Posterior cingulate gyrus (tissue), 11 donors: ENCODE measurements at regions not wholly inside any gene's neighbourhood (a gene's known extent, or its start where the extent isn't known, plus 50 kb on each side); places are given as distances from the start of the nearest gene placed in this dataset.

Source experiments
- DNase-seq, 10 donors: peaks; one replicate each; pipeline versions ENCODE4 v3.0.0 to v3.0.0-alpha.2; 2020 to 2021; ENCODE audit warnings: mixed read lengths in 3 of 10
- intact Hi-C: fragments of 100-400 bp; cut with DNase I; formaldehyde crosslinking; loops from one replicate; pipeline ENCODE4 v1.15.1; 2023

DNA sequence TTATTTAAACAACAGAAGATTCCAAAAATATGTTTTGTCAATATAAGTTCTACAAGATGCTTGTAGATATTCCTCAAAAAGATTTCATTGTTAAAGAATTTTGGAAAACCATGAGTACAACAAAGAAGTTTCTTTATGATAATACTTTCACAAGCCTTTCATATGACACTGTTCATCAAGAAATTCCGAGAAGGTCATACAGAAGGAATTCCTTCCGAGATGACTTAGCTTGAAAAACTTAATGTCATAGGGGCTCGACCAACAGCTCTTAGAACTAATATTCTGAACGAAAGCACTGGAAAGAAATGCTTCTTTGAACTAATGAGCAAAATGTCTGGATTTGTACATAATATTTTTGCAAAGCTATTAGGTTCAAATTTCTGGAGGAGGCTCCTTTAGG lies 403.4 kb downstream of the KLF5 start:
- DNase-seq, result no peak
- intact Hi-C loops, result no loop called here

DNA sequence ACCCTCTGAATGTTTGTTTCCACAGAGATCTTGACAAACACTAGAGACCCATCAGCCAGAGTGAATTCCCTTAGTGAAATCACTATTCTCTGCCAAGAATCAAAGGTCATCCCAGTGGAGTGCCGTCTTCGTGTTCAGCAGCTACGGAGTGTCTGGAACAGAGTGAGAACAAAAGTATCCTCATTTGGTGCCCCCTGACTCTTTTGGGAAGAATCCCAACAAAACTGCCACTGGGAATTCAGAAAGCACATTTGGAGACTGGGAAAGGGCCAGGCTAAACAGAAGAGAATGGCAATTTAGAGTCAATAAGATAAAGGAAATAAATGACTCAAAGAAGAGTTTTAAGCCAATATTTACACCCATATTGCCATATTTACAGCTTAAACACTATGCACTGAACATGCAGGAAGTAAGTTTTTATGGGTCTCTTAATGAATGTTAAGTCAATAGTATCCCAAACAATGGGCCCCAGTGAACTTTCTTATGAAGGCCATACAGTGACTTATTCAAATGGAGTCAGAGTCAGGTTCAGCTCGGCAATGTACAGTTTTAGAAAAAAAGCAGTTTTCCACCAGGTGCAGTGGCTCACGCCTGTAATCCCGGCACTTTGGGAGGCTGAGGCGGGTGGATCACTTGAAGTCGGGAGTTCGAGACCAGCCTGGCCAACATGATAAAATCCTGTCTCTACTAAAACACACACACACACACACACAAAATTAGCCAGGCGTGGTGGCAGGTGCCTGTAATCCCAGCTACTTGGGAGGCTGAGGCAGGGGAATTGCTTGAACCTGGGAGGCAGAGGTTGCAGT lies 392.6 kb downstream of the KLF5 start:
- intact Hi-C loops, result no loop called here

DNA sequence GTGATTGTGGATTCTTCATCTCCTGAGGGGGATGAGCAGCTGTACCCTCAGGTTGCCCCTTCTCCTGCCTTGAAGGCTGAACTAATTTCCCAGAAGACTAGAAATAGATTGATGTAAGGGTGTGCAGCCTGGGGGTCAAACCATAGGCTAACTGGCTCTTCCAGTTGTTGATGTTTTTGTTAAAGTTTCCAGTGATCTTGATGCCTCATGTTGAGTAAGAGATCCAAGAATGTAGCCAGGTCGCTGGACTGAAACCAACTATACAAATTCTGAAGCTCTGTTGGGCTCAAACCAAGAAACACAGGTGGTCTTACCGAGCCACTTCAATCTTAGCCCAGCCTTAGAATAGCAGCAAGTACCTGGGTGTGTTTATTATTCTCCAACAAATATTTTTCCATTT lies 391.8 kb downstream of the KLF5 start:
- DNase-seq, result no peak
- intact Hi-C loops, result no loop called here

More for the DNA sequence above, 392.6 kb downstream of the KLF5 start:
- DNase-seq, result no peak

DNA sequence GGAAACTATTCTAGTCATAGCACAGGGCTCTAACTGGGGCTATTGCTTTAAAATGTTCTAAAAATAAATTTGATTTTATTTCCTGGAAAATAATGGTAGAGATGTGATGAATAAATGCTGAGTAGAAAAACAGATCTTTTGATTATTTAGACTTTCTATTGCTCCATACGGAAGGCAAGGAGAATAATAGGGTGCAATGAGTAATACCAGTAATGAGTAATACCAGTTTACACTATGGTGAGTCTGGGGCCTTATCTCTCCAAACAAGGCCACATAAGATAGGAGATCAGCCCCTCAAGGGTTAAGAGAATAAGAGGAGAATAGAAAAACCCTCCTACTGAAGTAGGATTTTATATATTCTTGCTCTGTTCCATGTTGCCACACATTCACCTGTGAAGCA lies 390.4 kb downstream of the KLF5 start:
- DNase-seq, result no peak
- intact Hi-C loops, result no loop called here

DNA sequence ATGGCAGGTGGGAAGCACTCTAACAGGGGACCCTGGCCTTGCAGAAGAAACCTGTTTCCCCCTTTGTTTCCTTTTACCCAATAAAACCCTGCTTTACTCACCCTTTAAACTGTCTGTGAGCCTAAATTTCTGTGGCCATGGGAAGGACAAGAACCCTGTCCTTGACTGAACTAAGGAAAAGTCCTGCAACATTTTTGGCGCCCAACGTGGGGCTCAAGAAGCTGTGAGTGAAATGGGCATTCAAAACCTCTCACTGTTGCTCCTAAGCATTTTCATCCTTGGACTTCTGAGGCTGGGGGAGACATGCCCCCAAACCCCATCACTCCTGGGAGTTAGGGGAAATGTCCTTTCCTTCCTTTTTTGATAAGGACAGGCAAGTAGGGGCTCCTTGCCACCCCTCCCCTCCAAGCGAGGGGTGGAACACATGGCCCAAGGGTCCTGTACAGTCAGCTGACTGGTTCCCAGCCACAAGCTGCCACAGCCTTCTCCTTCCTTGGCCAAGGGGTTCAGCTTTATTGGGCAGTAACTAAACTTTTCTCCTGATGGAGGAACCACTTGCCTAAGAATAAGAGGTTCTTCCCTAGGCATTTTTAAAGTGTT lies 381.6 kb downstream of the KLF5 start:
- intact Hi-C loops, result no loop called here
- DNase-seq, result no peak

DNA sequence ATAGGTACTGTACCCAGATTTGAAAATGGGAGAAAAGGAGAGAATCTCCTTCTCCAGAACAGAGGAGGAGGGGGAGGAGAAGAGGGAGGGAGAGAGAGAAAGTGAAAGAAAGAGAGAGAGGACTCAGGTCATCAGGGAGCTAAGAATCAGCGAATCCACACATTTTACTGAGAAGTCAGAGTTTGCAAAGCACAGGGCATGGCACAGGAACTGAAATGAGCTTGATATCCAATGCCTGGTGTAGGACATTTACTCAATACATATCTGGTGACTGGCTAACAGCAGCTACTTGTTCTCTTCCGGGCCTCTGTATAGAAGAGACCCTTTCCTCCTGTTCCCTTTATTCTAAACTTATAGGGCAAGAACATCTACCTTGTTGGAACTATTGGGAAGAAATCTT lies 375.1 kb downstream of the KLF5 start:
- intact Hi-C loops, result no loop called here
- DNase-seq, result no peak

DNA sequence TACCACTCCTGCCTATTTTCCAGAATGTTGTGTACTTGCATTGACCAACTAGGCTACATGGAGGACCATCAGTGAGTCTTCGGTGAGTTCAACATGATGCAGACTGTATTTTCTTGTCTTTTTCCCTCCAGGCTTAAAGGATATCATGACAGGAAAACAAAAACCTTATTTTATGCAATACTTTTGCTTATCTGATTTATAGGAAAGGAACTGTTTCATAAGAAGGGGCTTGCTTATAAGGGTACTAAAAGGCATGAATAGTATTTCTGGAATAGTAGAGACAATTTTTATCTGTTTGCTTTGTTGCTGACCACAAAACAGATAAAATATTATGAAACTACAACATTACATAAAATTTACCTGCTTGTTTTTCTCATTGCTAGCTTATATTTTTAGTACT lies 374.7 kb downstream of the KLF5 start:
- intact Hi-C loops, result no loop called here
- no peak for DNase-seq

DNA sequence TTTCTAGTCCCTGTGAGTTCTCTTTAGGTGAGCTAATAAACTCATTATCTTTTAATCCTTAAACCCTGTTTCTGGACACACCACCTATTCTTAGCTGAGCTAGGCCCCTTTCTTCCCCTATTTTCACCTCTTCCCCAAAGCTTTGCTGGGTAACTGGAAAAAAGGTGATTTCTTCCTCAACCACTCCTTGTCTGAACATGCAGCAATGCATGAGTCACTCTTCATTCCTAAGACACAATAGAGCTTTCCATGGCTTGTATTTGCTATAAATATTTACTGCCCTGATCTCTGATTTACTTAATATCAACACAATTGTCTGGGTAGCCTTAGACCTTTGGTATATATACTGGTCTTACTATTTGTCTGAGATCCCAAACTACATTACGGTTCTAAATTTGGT lies 370.9 kb downstream of the KLF5 start:
- no peak for DNase-seq
- intact Hi-C loops, result no loop called here

DNA sequence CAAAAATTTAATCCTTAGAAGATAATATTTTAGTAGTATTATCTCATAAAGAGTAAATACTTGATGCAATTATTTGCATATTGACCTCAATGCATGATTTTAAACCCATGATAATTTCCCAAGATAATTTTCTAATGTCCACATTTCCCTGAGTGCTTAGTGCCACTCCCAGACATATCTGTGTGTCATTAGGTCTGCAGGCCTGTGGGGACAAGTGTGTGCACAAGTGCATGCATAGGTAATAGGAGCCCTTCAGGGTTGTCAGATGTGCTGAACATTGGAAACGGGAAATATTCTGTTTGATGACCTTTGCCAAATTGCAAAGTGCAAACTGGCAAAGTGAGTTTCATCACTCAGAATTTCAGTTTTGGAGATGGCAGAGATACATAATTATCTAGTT lies 369.9 kb downstream of the KLF5 start:
- intact Hi-C loops, result no loop called here
- DNase-seq, result no peak

DNA sequence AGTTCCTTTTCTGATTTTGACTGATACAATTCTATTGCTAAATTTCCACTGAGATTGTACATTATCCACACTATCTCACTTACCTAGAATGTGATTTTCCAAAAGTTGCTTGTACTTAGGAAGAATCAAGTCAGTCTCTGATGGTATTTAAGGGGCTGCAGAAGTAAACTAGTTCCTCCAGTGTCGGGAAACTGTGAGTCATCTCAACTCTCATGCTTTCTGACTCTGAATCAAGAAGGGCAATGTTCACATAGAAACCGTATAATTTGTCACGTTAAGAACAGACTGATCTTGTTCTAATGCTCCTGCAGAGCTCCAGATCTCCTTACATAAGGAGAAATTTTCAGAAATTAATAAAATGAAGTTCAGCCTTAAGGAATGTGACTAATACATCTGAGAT lies 369.3 kb downstream of the KLF5 start:
- intact Hi-C loops, result no loop called here
- DNase-seq, result no peak

DNA sequence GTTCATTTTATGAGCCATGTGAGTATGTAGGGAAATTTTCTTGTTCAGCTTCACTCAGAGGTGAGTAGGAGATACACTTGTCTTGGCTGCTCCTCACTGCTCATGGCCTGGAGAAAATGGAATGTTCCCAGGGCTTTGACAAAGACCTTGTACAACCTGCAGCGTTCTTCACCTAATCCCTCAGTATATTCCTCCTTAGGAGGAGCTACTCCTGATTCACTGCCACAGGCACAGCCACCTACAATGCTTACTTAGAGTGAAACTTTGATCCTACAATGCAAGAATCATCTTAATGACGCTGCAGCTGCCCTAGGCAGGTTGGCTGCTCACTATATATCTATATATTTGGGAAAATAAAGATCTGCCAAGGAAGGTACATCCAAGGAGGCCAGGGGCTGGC lies 364.2 kb downstream of the KLF5 start:
- no peak for DNase-seq

DNA sequence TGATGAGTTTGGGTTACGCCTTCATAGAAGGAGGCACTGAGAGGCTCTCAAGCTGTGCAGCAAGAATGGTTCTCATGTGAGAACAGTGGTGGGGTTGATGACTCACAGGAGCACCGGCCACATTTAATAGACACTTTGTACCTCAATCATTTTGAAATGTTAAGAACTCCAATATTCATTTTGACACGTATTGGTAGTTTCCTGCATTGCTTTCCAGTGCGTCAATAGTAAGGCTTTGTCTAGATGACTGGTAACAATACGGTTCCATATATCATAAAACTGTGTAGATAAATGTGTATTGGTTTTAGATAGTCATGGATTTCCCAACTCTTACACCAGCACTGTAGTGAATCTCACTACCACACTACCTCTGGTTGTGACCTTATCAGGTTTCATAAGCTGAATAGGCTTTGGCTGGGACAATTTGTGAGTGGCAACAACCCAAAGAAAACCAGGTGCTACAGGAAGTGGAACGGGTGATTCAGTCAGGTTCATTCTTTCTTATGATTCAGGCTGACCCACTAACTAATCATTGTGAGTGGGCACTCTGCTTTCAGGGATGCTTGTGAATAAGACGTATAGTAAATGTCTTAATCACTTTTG lies 362.6 kb downstream of the KLF5 start:
- intact Hi-C loops, result no loop called here
- DNase-seq, result no peak

More for the DNA sequence above, 364.2 kb downstream of the KLF5 start:
- intact Hi-C loops, result no loop called here

DNA sequence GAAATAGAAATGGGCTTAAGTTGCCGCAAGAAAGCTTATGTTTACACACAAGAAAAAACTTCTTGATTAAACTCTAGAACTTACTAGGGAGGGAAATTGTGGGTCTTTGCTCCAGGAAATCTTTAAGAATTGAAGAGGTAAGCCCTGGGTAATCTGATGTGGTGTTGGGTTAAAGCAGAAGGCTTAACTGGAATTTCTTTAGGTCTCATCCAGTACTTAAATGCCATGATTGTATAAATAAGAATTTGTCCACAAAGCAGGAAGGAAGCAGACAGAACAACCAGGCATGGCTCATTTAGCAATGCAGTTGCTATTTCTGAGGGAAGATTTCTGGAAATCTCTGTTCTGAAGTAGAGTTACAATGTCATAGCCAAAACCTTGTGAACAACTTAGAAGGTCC lies 360.4 kb downstream of the KLF5 start:
- DNase-seq, result no peak
- intact Hi-C loops, result no loop called here

DNA sequence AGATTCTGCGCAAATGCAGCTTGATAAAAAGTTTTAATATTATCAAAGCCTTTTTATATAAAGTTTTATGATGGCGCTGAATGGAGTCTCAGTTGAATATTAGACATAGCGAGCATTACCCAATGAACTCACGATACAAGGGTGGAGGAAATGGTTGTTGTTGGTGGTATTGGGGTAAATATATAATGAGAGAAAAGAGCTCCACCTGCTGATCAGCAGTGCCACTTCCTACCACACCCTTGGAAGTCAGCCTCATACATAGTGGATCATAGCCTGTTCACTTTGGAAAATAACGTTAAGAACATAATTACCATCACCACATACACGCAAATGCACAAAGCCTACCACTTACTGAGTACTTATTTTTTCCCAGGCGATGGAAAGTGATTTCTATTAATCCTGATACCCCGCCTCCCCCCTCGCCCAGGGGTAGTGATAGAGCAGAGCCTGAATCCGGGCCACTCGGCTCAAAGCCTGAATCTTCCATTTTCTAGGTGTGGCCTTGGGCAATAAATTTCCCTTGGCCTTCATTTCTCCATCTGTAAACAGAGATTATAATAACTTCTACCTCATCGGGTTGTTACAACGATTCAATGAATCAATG lies 358.3 kb downstream of the KLF5 start:
- DNase-seq, result no peak
- intact Hi-C loops, result no loop called here

DNA sequence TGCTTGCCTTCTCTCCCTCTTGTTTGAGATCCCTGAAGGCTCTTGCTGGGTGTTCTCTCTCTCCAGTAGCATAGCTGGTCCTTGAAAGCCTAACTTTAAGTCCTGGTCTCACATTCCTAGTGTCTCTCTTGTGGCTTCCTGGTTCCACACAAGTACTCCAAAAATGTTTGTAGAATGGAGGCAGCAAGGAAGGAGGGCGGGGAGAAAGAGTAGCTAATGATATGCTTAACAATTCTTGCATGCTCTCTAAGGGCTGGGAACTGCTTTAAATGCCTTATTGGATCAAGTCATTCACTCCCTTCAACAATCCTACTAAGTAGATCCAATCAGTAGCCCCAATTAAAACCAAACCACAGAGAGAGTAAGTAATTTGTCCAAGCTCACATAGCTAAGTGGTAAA lies 357.3 kb downstream of the KLF5 start:
- intact Hi-C loops, result no loop called here
- DNase-seq, result no peak

DNA sequence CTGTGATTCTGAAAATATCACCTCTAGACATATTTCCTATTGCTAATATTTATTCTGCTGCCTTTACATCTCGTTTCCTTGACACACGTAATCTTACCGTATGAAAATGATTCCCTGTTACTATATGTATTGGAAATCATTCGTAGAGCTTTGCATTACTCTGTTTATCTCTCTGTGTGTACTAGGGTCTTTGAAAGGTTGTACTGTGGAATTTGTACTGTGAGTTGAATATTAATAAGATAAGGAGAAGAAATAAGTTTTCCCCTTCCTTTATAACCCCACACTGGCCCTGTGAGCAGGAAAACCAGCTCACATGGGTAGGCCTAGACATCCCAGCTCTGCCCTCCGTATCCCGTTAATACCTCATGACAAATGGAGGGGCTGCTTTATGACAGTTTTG lies 354.9 kb downstream of the KLF5 start:
- intact Hi-C loops, result no loop called here
- no peak for DNase-seq

DNA sequence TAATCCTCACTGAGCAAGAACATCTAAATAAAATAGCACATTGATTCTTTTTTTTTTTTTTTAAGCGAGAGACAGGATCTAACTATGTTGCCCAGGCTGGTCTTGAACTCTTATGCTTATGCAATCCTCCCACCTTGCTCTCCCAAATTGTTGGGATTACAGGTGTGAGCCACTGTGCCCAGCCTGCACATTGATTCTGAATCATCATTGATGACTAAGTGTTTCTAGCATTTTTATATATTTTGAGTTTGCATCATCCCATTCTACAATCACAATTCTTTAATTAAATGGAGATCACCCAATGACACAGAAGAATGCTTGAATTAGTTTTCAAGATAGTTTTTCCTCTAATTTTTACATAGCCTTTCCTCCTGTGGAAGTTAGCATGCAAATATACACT lies 354.1 kb downstream of the KLF5 start:
- intact Hi-C loops, result no loop called here
- DNase-seq, result no peak

DNA sequence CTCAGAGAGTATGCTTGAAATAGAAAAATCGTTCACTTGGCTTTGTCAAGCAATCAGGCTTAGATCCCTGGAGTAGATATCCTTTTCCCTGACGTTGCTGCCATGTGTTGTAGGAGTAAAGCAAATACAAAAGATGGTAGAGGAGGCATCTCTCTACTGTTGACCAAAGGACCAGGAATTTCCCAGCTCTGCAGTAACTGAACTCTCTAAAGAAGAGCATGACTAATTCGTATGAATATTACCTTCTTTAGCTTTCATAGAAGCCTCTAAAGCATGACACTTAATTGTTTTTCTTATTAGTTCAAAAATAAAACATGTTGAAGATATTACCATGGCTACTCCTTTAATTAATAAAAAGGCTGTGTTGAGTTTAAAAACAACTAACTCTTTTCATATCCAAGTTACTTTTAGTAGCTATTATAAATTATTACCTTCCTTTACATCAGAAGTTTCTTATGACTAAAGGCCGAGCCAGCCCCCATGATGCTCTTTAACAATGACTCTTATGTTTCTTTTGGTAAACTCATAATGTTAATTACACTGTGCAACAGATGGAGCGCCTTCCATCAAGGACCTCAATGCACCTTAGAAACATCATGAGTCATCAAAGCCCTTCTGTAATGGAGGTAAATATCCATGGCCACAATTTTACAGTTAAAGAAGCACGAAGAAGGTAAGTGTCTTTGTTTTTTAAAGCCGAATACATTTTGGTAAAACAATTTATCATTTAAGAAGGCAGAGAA lies 352.4 kb downstream of the KLF5 start:
- intact Hi-C loops, result no loop called here
- no peak for DNase-seq

DNA sequence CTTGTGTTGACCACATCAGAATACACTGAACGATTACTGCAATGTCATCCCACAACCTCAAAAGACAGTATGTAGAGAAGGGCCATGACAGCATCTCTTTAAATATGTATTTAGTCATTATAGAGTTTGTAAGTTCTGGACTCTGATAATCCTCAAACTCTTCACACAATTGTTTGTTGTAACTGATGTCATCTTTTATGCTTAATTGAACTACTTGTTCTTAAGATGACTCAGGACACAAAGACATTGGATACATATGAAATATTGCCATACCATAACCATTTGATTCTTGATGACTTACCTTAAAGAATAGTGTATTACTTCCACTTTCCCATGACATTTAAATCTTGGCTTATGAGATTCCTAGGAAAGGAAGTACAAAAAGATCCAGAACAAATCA lies 347.6 kb downstream of the KLF5 start:
- no peak for DNase-seq
- intact Hi-C loops, result no loop called here

DNA sequence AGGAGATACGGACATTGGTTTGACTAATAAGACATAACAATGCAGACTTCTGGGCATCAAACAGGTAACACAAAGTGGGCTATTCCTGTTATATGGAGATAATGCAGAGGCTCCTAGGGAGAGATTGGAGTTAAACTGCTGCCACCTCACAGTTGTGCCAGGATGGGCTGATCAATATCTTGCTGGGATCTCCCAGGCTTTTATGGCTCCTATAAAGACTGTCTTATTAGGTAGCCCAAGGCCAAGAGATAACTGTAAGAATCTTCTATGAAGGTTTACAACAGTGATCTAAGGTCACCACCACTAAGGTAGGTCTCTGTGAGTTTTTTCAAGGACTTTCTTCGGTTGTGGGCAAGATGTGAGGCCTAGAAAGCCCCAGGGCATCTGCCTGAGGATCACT lies 345.8 kb downstream of the KLF5 start:
- no peak for DNase-seq
- intact Hi-C loops, result no loop called here
